H9 (cell line): ENCODE measurements at regions not wholly inside any gene's neighbourhood (a gene's known extent, or its start where the extent isn't known, plus 50 kb on each side); places are given as distances from the start of the nearest gene placed in this dataset.

ENCODE experiments used
- DNase-seq: peaks from one replicate; pipeline ENCODE4 v3.0.0-alpha.2; 2017
- H2AFZ ChIP-seq: one replicate; pipeline ENCODE4 v1.6.1; 2013; ENCODE audit warnings: mild to moderate bottlenecking, low read length, control low read depth, moderate library complexity
- H2AK5ac ChIP-seq: 2 replicates; pipeline ENCODE4 v1.6.1; 2013; ENCODE audit warnings: low read length, control low read depth, mixed read lengths; ENCODE audit not compliant: insufficient read length
- H2BK120ac ChIP-seq: one replicate; pipeline ENCODE4 v1.6.1; 2013; ENCODE audit warnings: low read depth, mild to moderate bottlenecking, low read length, control low read depth, inconsistent platforms; ENCODE audit not compliant: poor library complexity, severe bottlenecking
- H2BK12ac ChIP-seq: 2 replicates; pipeline ENCODE4 v1.6.1; 2013; ENCODE audit warnings: low read length, control low read depth, mixed read lengths, low read depth; ENCODE audit not compliant: insufficient read length
- H2BK15ac ChIP-seq: 2 replicates; pipeline ENCODE4 v1.6.1; 2013; ENCODE audit warnings: low read depth, low read length, control low read depth
- H2BK20ac ChIP-seq: one replicate; pipeline ENCODE4 v1.6.1; 2013; ENCODE audit warnings: low read depth, mild to moderate bottlenecking, low read length, control low read depth, inconsistent platforms; ENCODE audit not compliant: poor library complexity, severe bottlenecking
- H2BK5ac ChIP-seq: 2 replicates; pipeline ENCODE4 v1.6.1; 2013; ENCODE audit warnings: low read length, control low read depth, mixed read lengths; ENCODE audit not compliant: insufficient read length
- H3K14ac ChIP-seq: 2 replicates; pipeline ENCODE4 v1.6.1; 2013; ENCODE audit warnings: low read length, control low read depth; ENCODE audit not compliant: insufficient read depth
- H3K18ac ChIP-seq: 2 replicates; pipeline ENCODE4 v1.6.1; 2013; ENCODE audit warnings: low read depth, mild to moderate bottlenecking, mixed read lengths, low read length, control low read depth; ENCODE audit not compliant: insufficient read length
- H3K23ac ChIP-seq: 2 replicates; pipeline ENCODE4 v1.6.1; 2013; ENCODE audit warnings: low read length, control low read depth, mixed read lengths, low read depth; ENCODE audit not compliant: insufficient read length
- H3K23me2 ChIP-seq: 2 replicates; pipeline ENCODE4 v1.6.1; 2013; ENCODE audit warnings: low read depth, mild to moderate bottlenecking, mixed read lengths, low read length, control low read depth; ENCODE audit not compliant: insufficient read length, poor library complexity, severe bottlenecking
- H3K27ac ChIP-seq: 2 replicates; pipeline ENCODE4 v1.5.1; 2013; ENCODE audit warnings: low read length, control low read depth, mixed read lengths, low read depth; ENCODE audit not compliant: insufficient read length
- H3K27me3 ChIP-seq: 2 replicates; pipeline ENCODE4 v1.6.1; 2013; ENCODE audit warnings: low read length, control low read depth, inconsistent platforms; ENCODE audit not compliant: insufficient read depth
- H3K4ac ChIP-seq: 2 replicates; pipeline ENCODE4 v1.6.1; 2013; ENCODE audit warnings: low read depth, mild to moderate bottlenecking, control low read depth, inconsistent platforms, low read length, moderate library complexity
- H3K4me1 ChIP-seq: 2 replicates; pipeline ENCODE4 v1.6.1; 2013; ENCODE audit warnings: low read length, control low read depth, inconsistent platforms; ENCODE audit not compliant: insufficient read depth
- H3K4me2 ChIP-seq: 2 replicates; pipeline ENCODE4 v1.6.1; 2013; ENCODE audit warnings: low read length, control low read depth, mixed read lengths; ENCODE audit not compliant: insufficient read length, insufficient read depth
- H3K56ac ChIP-seq: 2 replicates; pipeline ENCODE4 v1.6.1; 2013; ENCODE audit warnings: low read depth, mild to moderate bottlenecking, mixed read lengths, low read length, control low read depth; ENCODE audit not compliant: insufficient read length
- H3K79me1 ChIP-seq: 2 replicates; pipeline ENCODE4 v1.6.1; 2013; ENCODE audit warnings: low read depth, mild to moderate bottlenecking, moderate library complexity, low read length, control low read depth, inconsistent platforms; ENCODE audit not compliant: insufficient read depth, poor library complexity, severe bottlenecking
- H3K79me2 ChIP-seq: 2 replicates; pipeline ENCODE4 v1.6.1; 2013; ENCODE audit warnings: low read length, control low read depth, inconsistent platforms; ENCODE audit not compliant: insufficient read depth
- H3K9ac ChIP-seq: 2 replicates; pipeline ENCODE4 v1.6.1; 2013; ENCODE audit warnings: low read length, control low read depth, mixed read lengths; ENCODE audit not compliant: insufficient read length; ENCODE audit errors: extremely low read depth
- H3K9me3 ChIP-seq: one replicate; pipeline ENCODE4 v1.6.1; 2013; ENCODE audit warnings: low read depth, low read length, inconsistent platforms; ENCODE audit not compliant: control insufficient read depth
- H3T11ph ChIP-seq: one replicate; pipeline ENCODE4 v1.6.1; 2013; ENCODE audit warnings: mild to moderate bottlenecking, low read length, control low read depth, inconsistent platforms
- H4K20me1 ChIP-seq: one replicate; pipeline ENCODE4 v1.6.1; 2013; ENCODE audit not compliant: control insufficient read depth, insufficient read length, insufficient read depth
- H4K5ac ChIP-seq: 2 replicates; pipeline ENCODE4 v1.6.1; 2013; ENCODE audit warnings: low read depth, mild to moderate bottlenecking, mixed read lengths, low read length, control low read depth; ENCODE audit not compliant: insufficient read length
- H4K8ac ChIP-seq: replicated peaks from 2 replicates; pipeline ENCODE4 v1.6.1; 2013; ENCODE audit warnings: low read length, control low read depth, mixed read lengths, low read depth; ENCODE audit not compliant: insufficient read length
- H4K91ac ChIP-seq: 2 replicates; pipeline ENCODE4 v1.6.1; 2013; ENCODE audit warnings: low read depth, mild to moderate bottlenecking, moderate library complexity, mixed read lengths, low read length, control low read depth; ENCODE audit not compliant: insufficient read length
- H3K27ac Mint-ChIP-seq, 3 experiments: 2 replicates in 2 of 3; 3 replicates in 1 of 3; pipeline ENCODE4 v1.8.0; 2020 to 2021; ENCODE audit warnings: mixed read lengths in 3 of 3, mild to moderate bottlenecking in 1 of 3, moderate library complexity in 1 of 3
- H3K27me3 Mint-ChIP-seq: 2 replicates; pipeline ENCODE4 v1.8.0; 2021; ENCODE audit warnings: low read depth, mild to moderate bottlenecking, moderate library complexity, mixed read lengths
- H3K36me3 Mint-ChIP-seq, 3 experiments: 2 replicates in 2 of 3; 3 replicates in 1 of 3; pipeline ENCODE4 v1.8.0; 2020 to 2021; ENCODE audit warnings: low read depth in 3 of 3, mixed read lengths in 3 of 3; ENCODE audit not compliant: insufficient read depth in 1 of 3
- H3K4me1 Mint-ChIP-seq, 2 experiments: 2 replicates each; pipeline ENCODE4 v1.8.0; 2020; ENCODE audit warnings: mixed read lengths in 2 of 2
- H3K4me3 Mint-ChIP-seq, 2 experiments: 2 replicates in 1 of 2; 3 replicates in 1 of 2; pipeline ENCODE4 v1.8.0; 2020 to 2021; ENCODE audit warnings: mild to moderate bottlenecking in 2 of 2, mixed read lengths in 2 of 2, moderate library complexity in 1 of 2
- H3K9me3 Mint-ChIP-seq, 2 experiments: 2 replicates in 1 of 2; 3 replicates in 1 of 2; pipeline ENCODE4 v1.8.0; 2020; ENCODE audit warnings: mild to moderate bottlenecking in 2 of 2, mixed read lengths in 2 of 2, moderate library complexity in 1 of 2
- CTCF ChIP-seq: fragments of 200-600 bp; sonication (generic); conservative IDR thresholded peaks from 3 replicates; pipeline ENCODE4 v1.8.0; 2021; ENCODE audit warnings: antibody characterized with exemption, mild to moderate bottlenecking
- WGBS: extraction: QIAGEN DNeasy Blood & Tissue Kit; methylation state at CpG from one replicate; pipeline ENCODE4 v1.1.7; 2013; ENCODE audit warnings: missing lambda C conversion rate, low lambda C conversion rate, mixed read lengths; ENCODE audit not compliant: insufficient read length; ENCODE audit errors: extremely low coverage; 5-methylcytosine and 5-hydroxymethylcytosine counted together

- Mint-ChIP-seq H3K4me3 (no peak overlapping the region), H3K4me1 (no peaks in the 10 kb centered on the region), H3K27me3 (no peaks in the 10 kb centered on the region), H3K9me3 (no peaks in the 10 kb centered on the region), H3K36me3 (no peaks in the 10 kb centered on the region), H3K27ac (no peak overlapping the region)
- no peaks in the 10 kb centered on the region for H3K27me3 ChIP-seq
- no peak overlapping the region for H3K23ac ChIP-seq
- H3K56ac ChIP-seq = no peak overlapping the region
- no peak overlapping the region for H2BK20ac ChIP-seq
- H3K23me2 ChIP-seq = no peaks in the 10 kb centered on the region
- no peaks in the 10 kb centered on the region for H4K20me1 ChIP-seq
- no peak overlapping the region for H2BK120ac ChIP-seq
- no peak overlapping the region for H2BK15ac ChIP-seq
- H3K4me1 ChIP-seq = no peaks in the 10 kb centered on the region
- no peak overlapping the region for H3K9ac ChIP-seq
- no CpG with 5 or more reads among the region's 3 CpGs for WGBS
- no peak overlapping the region for H4K91ac ChIP-seq
- no peak overlapping the region for H3K27ac ChIP-seq
- H3K9me3 ChIP-seq = no peaks in the 10 kb centered on the region
- no peak overlapping the region for H3K4ac ChIP-seq
- no peak overlapping the region for H3K4me2 ChIP-seq
- no peak overlapping the region for H2AK5ac ChIP-seq
- H3K14ac ChIP-seq = no peak overlapping the region
- no peaks in the 10 kb centered on the region for H3K79me1 ChIP-seq
- H4K8ac ChIP-seq = no peak overlapping the region
- no peak overlapping the region for H2BK12ac ChIP-seq
- H4K5ac ChIP-seq = no peak overlapping the region
- H3T11ph ChIP-seq = no peak overlapping the region
- no peak overlapping the region for H2AFZ ChIP-seq
- H3K18ac ChIP-seq = no peak overlapping the region
- H3K79me2 ChIP-seq = no peaks in the 10 kb centered on the region
- H2BK5ac ChIP-seq = no peak overlapping the region
- TF ChIP-seq CTCF = no peak
- no peak for DNase-seq
Observed at GRCh38 chr4:138297743-138298405, 55.7 kb upstream of the SLC7A11 start.
